Neutrophil (primary cell): ENCODE measurements at regions not wholly inside any gene's neighbourhood (a gene's known extent, or its start where the extent isn't known, plus 50 kb on each side); places are given as distances from the start of the nearest gene placed in this dataset.

Experiments
- H3K27ac ChIP-seq: fragments of 200-600 bp; sonication (generic); 2 replicates; pipeline ENCODE4 v1.5.1; 2016; ENCODE audit warnings: mild to moderate bottlenecking, moderate library complexity
- H3K27me3 ChIP-seq: fragments of 200-600 bp; sonication (generic); 2 replicates; pipeline ENCODE4 v1.6.0; 2016; ENCODE audit warnings: mild to moderate bottlenecking
- H3K36me3 ChIP-seq: fragments of 200-600 bp; sonication (generic); 2 replicates; pipeline ENCODE4 v1.5.1; 2017
- H3K4me1 ChIP-seq, 2 experiments: fragments of 200-600 bp in 1 of 2; sonication (generic) in 1 of 2; 1 replicate in 1 of 2; 2 replicates in 1 of 2; pipeline versions ENCODE4 v1.5.1 to v1.6.1; 2013 to 2016; ENCODE audit warnings: low read depth in 1 of 2, low read length in 1 of 2, mild to moderate bottlenecking in 1 of 2, moderate library complexity in 1 of 2; ENCODE audit not compliant: control insufficient read depth in 1 of 2, insufficient read depth in 1 of 2
- H3K4me3 ChIP-seq, 2 experiments: fragments of 200-600 bp in 1 of 2; sonication (generic) in 1 of 2; 1 replicate in 1 of 2; 2 replicates in 1 of 2; pipeline ENCODE4 v1.5.1; 2013 to 2016; ENCODE audit warnings: low read depth in 1 of 2, low read length in 1 of 2, mild to moderate bottlenecking in 1 of 2, moderate library complexity in 1 of 2
- H3K9me3 ChIP-seq: fragments of 200-600 bp; sonication (generic); 2 replicates; pipeline ENCODE4 v1.5.1; 2016
- TF ChIP-seq, protein P1 (sequence below): fragments of 200-600 bp; sonication (generic); IDR thresholded peaks from 2 replicates; pipeline ENCODE4 v1.5.1; 2016; ENCODE audit warnings: antibody characterized with exemption

DNA sequence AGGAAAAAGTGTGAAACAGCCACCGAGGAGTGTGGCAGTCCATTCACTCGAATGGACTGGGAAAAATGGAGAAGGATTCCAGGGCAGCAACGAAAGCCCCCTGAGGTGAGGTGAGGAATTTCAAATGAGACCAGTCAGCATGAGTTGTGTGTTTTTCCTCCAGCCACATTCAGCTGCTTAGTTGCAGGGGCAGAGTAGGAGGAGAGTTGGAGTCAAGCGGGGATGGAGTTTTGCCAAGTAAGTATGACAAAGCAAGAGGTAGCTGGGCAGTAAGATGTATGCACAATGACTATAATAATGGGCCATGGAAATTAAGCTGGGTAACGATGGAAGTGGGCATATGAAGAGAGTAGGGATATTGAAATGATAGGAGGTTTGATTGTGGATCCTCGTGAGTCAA is 64.4 kb downstream of the CCDC54 start:
- peaks cover 5% of the 10 kb centered on the region for H3K27me3 ChIP-seq
- H3K4me1 ChIP-seq = no peaks in the 10 kb centered on the region
- H3K4me3 ChIP-seq = no peak overlapping the region
- TF ChIP-seq, protein P1, sequence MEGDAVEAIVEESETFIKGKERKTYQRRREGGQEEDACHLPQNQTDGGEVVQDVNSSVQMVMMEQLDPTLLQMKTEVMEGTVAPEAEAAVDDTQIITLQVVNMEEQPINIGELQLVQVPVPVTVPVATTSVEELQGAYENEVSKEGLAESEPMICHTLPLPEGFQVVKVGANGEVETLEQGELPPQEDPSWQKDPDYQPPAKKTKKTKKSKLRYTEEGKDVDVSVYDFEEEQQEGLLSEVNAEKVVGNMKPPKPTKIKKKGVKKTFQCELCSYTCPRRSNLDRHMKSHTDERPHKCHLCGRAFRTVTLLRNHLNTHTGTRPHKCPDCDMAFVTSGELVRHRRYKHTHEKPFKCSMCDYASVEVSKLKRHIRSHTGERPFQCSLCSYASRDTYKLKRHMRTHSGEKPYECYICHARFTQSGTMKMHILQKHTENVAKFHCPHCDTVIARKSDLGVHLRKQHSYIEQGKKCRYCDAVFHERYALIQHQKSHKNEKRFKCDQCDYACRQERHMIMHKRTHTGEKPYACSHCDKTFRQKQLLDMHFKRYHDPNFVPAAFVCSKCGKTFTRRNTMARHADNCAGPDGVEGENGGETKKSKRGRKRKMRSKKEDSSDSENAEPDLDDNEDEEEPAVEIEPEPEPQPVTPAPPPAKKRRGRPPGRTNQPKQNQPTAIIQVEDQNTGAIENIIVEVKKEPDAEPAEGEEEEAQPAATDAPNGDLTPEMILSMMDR = no peak
- H3K9me3 ChIP-seq = no peaks in the 10 kb centered on the region
- no peaks in the 10 kb centered on the region for H3K36me3 ChIP-seq
- no peak overlapping the region for H3K27ac ChIP-seq

DNA sequence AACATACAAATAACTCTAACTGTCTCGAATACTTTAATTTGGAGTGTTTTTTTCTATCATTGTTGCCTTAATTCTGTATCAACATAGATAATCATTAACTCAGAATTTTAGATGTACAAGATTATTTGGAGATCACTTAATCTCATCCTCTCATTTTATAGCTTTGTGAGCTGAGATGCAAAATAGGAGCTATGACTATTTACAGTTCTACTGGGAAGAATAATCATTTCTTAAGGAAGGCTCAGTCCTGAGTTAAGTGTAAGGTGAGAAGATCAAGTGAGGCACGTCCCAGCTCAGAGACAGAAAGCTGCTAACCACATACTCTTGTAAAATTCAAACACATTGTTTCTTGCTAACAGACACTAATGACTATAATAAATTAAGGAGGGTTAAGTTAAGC is 66.2 kb downstream of the CCDC54 start:
- no peak overlapping the region for H3K4me3 ChIP-seq

DNA sequence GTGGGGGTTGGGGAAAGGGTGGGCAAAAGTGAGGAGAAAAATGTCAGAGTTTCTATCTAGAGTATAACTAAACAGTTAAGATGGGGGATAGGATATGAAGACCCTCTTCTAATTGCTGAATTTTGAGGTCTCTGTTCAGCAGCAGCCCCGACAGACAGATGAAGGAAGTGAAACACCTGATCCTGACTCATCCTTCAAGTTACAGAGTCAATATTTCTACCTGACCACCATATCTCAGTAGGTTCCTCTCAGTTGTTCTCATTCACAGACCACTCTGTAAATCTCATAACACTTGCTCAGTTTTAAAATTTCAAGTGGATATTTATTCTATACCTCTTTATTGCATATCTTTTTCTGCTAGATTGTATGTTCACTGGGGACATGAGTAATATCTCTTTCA is 69.5 kb downstream of the CCDC54 start:
- Histone ChIP-seq H3K27ac (no peak overlapping the region), H3K4me1 (no peaks in the 10 kb centered on the region), H3K27me3 (no peaks in the 10 kb centered on the region), H3K36me3 (no peaks in the 10 kb centered on the region), H3K4me3 (no peak overlapping the region), H3K9me3 (no peaks in the 10 kb centered on the region)
- TF ChIP-seq, protein P1 = no peak

More for the DNA sequence above, 66.2 kb downstream of the CCDC54 start:
- Histone ChIP-seq H3K36me3 (no peaks in the 10 kb centered on the region), H3K4me1 (no peaks in the 10 kb centered on the region), H3K9me3 (no peaks in the 10 kb centered on the region), H3K27ac (no peak overlapping the region), H3K27me3 (no peaks in the 10 kb centered on the region)
- TF ChIP-seq, protein P1 = no peak

DNA sequence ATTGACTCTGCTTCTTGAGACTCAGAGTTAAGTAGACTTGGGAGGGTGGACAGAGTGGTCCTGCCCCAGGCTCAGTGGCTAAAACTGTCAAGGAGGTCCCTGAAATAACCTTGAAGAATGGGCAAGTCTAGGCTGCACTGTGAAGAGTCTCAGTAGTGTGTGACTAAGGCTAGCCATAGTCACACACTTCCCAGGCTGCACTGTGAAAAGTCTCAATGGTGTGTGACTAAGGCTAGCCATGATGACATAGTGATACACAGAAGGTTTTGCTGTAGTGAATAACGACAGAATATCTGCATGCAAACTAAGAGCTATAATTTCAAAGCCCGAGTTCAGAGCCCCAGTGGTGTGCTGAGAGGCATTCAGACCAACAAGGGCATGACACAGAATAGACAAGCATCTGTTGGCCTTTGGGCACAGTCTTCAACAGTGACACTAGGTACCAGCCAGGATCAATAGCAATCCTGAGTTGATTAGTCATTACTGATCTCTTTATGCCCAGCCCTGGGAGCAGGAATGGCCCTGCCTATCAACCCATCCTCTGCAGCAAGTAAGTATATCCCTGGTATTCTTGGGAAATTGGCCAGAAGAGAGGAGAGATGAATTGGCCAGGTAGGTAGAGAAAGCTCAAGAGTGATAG is 72.4 kb upstream of the BBX start:
- Histone ChIP-seq H3K36me3 (no peaks in the 10 kb centered on the region), H3K27me3 (no peaks in the 10 kb centered on the region), H3K4me1 (no peaks in the 10 kb centered on the region), H3K4me3 (no peak overlapping the region), H3K27ac (no peak overlapping the region), H3K9me3 (no peaks in the 10 kb centered on the region)
- TF ChIP-seq, protein P1 = no peak

DNA sequence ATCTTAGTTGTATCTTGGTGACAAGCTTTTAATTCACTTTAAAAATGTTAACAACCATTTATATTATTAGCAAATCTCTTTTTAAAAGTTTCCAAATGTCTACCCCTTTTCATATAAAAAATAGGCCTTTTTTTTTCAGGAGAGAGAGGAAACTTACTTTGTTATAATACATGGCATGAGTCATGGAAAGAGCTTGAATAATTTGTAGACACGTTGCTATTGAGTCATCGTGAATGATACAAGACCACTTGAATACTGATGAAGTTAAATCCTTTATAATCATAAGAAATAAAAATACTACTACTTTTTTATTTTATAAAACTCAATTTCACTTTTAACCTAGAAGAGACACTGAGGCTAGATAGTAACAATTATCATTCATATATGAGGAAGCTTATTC is 70.3 kb upstream of the BBX start:
- TF ChIP-seq, protein P1 = no peak

DNA sequence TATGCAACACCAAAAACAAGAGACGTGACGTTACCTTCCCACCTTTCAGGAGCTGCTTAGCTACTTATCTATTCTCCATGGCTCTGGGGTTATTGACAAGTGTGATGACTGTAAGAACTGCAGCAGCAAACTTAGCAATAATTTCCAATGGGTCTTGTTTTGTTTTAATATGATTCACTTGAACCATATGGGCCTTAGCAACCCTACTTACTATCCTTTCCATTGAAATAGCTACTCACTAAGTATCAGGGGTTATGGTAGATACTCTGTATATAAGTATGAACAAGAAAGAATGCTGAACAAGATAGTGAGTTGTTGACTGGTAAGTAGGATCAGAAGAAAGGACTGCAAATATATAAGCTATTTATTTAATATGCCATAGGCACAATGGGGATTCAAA is 69.3 kb upstream of the BBX start:
- Histone ChIP-seq H3K4me1 (no peaks in the 10 kb centered on the region), H3K9me3 (no peaks in the 10 kb centered on the region), H3K27ac (no peak overlapping the region), H3K36me3 (no peaks in the 10 kb centered on the region), H3K4me3 (no peak overlapping the region), H3K27me3 (no peaks in the 10 kb centered on the region)
- TF ChIP-seq, protein P1 = no peak

More for the DNA sequence above, 70.3 kb upstream of the BBX start:
- no peaks in the 10 kb centered on the region for H3K27me3 ChIP-seq
- no peak overlapping the region for H3K4me3 ChIP-seq
- no peaks in the 10 kb centered on the region for H3K9me3 ChIP-seq
- no peaks in the 10 kb centered on the region for H3K4me1 ChIP-seq
- H3K27ac ChIP-seq = no peak overlapping the region
- H3K36me3 ChIP-seq = no peaks in the 10 kb centered on the region
